Mucosa of descending colon (tissue), 3 donors: ENCODE measurements at regions not wholly inside any gene's neighbourhood (a gene's known extent, or its start where the extent isn't known, plus 50 kb on each side); places are given as distances from the start of the nearest gene placed in this dataset.

Experiments used
- ATAC-seq: fragments of 200-7000 bp; cut with Tn5 transposase; one replicate; pipeline ENCODE4 v1.9.1; 2020; ENCODE audit warnings: mild to moderate bottlenecking, moderate library complexity
- DNase-seq, 3 donors: peaks; one replicate each; pipeline ENCODE4 v3.0.0-alpha.2; 2020
- H3K36me3 ChIP-seq: fragments of 200-600 bp; one replicate; pipeline ENCODE4 v1.8.0; 2021; ENCODE audit warnings: low read depth, mild to moderate bottlenecking
- H3K4me1 ChIP-seq: fragments of 200-600 bp; one replicate; pipeline ENCODE4 v1.8.0; 2021; ENCODE audit warnings: low read depth, mild to moderate bottlenecking
- H3K4me3 ChIP-seq: fragments of 200-600 bp; one replicate; pipeline ENCODE4 v1.8.0; 2021; ENCODE audit warnings: mild to moderate bottlenecking
- H3K9me3 ChIP-seq: fragments of 200-600 bp; one replicate; pipeline ENCODE4 v1.8.0; 2021; ENCODE audit warnings: mild to moderate bottlenecking
- CTCF ChIP-seq: fragments of 200-600 bp; IDR thresholded peaks from one replicate; pipeline ENCODE4 v1.8.0; 2022; ENCODE audit warnings: antibody characterized with exemption, mild to moderate bottlenecking
- intact Hi-C, 2 donors: fragments of 100-400 bp; cut with DNase I in 1 of 2; cut with micrococcal nuclease in 1 of 2; formaldehyde crosslinking; loops; one replicate each; pipeline versions ENCODE4 v1.11.0 to v1.11.1; 2022; cut with DNase I, micrococcal nuclease
- donor health status: DM: no; HTN: no; CAD: no; lungs with moderate emphysema.
- donor health status: DM: no; HTN: no; CAD: no.
- donor health status: DM: no; HTN: yes; CAD: no.

- no peak for ATAC-seq
- no peak for TF ChIP-seq CTCF
- Histone ChIP-seq H3K4me1 (no peaks in the 10 kb centered on the region), H3K36me3 (no peaks in the 10 kb centered on the region), H3K4me3 (no peak overlapping the region), H3K9me3 (no peaks in the 10 kb centered on the region)
- intact Hi-C loops: no loop called here
- DNase-seq: no peak
Observed at GRCh38 chr11:128098781-128099180, 488.6 kb downstream of the ETS1 start.

DNA sequence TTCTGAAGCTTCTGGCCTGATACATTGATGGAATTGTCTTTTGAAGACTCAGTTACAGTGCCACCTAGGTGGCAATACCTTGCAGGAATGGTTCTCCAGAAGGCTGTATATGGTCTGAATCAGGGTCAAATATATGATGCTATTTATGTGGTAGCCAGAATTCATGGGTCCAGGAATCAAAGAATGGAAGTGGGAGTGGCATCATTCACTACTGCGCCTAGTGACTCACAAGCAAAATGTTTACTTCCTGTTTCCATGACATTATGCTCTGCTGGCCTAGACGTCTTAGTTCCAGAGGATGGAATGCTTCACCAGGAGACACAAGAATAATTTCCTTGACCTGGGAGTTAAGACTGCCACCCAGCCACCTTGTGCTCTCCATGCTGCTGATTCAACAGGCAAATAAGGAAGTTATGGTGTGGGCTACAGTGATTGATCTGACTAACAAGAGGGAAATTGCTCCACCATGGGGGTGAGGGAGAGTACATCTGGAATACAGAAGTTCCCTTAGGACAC lies 491.8 kb downstream of the ETS1 start:
- no peak overlapping the region for H3K4me3 ChIP-seq
- no peaks in the 10 kb centered on the region for H3K4me1 ChIP-seq
- DNase-seq (no peak), ATAC-seq (peak; percentile 60)
- intact Hi-C loops: no loop called here
- no peak for TF ChIP-seq CTCF
- no peaks in the 10 kb centered on the region for H3K9me3 ChIP-seq
- no peaks in the 10 kb centered on the region for H3K36me3 ChIP-seq

- DNase-seq (no peak), ATAC-seq (no peak)
- no peak overlapping the region for H3K4me3 ChIP-seq
- no peaks in the 10 kb centered on the region for H3K36me3 ChIP-seq
- no peak for TF ChIP-seq CTCF
- intact Hi-C loops: no loop called here
- H3K9me3 ChIP-seq: peaks cover 8% of the 10 kb centered on the region
- H3K4me1 ChIP-seq: no peaks in the 10 kb centered on the region
Observed at GRCh38 chr11:128093689-128094088, 493.7 kb downstream of the ETS1 start.

GRCh38 chr11:128089962-128090361 lies 497.4 kb downstream of the ETS1 start:
- H3K36me3 ChIP-seq: no peaks in the 10 kb centered on the region
- ATAC-seq (no peak), DNase-seq (no peak)
- no peaks in the 10 kb centered on the region for H3K4me1 ChIP-seq
- TF ChIP-seq CTCF: no peak
- H3K4me3 ChIP-seq: no peak overlapping the region
- intact Hi-C loops: no loop called here
- H3K9me3 ChIP-seq: peaks cover 8% of the 10 kb centered on the region

DNA sequence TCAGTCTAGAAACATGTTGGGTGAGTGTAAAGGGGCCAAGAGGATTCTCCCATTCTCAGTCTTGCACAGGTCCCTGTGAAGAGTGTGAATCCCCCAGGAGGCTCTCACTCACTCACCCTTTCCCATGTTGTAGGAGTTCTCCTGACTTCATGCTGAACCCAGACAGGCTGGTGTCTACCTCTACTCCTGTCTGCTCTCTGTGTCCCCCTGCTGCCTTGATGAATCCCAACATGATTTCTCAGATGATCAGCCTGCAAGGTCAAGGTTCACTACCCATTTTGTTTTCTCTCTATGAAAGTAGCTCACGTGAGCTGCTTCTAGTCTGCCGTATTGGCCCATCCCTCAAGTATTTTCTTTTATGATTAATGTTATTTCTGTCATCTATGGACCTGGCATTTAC lies 500.6 kb downstream of the ETS1 start:
- Histone ChIP-seq H3K9me3 (peaks cover 8% of the 10 kb centered on the region), H3K36me3 (no peaks in the 10 kb centered on the region), H3K4me1 (no peaks in the 10 kb centered on the region), H3K4me3 (no peak overlapping the region)
- ATAC-seq (no peak), DNase-seq (no peak)
- intact Hi-C loops: no loop called here
- TF ChIP-seq CTCF: no peak

DNA sequence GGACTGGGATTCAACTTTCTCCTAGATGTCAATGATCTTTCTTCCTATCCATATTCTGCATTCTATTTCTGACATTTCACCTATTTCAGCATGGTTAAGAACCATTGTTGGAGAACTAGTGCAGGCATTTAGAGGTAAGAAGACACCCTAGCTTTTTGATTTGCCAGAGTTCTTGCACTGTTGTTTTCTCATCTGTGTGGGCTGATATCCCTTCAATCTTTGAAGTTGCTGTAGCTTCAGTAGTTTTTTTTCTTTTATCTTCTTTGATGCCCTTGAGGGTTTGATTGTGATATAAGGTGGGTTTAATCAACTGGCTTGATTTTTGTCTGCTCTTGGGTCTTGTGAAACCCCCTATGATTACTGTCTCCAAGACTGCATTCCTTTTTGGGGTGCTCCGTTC lies 502.1 kb downstream of the ETS1 start:
- Histone ChIP-seq H3K4me3 (no peak overlapping the region), H3K9me3 (peaks cover 8% of the 10 kb centered on the region), H3K36me3 (no peaks in the 10 kb centered on the region), H3K4me1 (no peaks in the 10 kb centered on the region)
- intact Hi-C loops: no loop called here
- no peak for TF ChIP-seq CTCF
- no peak for ATAC-seq
- no peak for DNase-seq
